GM21786 (cell line): ENCODE measurements at regions not wholly inside any gene's neighbourhood (a gene's known extent, or its start where the extent isn't known, plus 50 kb on each side); places are given as distances from the start of the nearest gene placed in this dataset.
"Not testable (repeated sequence)": the region's sequence is repeated elsewhere in the genome, so short reads cannot be mapped to it uniquely, and the experiment has no call there.

Experiments
- ATAC-seq: cut with Tn5 transposase; IDR thresholded peaks from one replicate; pipeline ENCODE4 v1.9.1; 2021; ENCODE audit not compliant: unreplicated experiment

- no peak for ATAC-seq
These were observed 53.4 kb downstream of the OR2K2 start for GRCh38 chr9:111276431-111277128.

- ATAC-seq = no peak
These were observed 55.3 kb downstream of the OR2K2 start for GRCh38 chr9:111274737-111275136.

GRCh38 chr9:111272581-111272980, 57.4 kb downstream of the OR2K2 start:
- no peak for ATAC-seq

GRCh38 chr9:111271481-111272080, 58.4 kb downstream of the OR2K2 start:
- no peak for ATAC-seq

- no peak for ATAC-seq
These were observed 59.0 kb downstream of the OR2K2 start for GRCh38 chr9:111271047-111271446.

- ATAC-seq = not testable (repeated sequence)
These were observed 64.0 kb downstream of the OR2K2 start for GRCh38 chr9:111266024-111266423.

- no peak for ATAC-seq
These were observed 66.9 kb downstream of the OR2K2 start for GRCh38 chr9:111263116-111263515.

GRCh38 chr9:111258875-111259271, 71.2 kb downstream of the OR2K2 start:
- ATAC-seq = no peak

GRCh38 chr9:111258209-111258874, 71.7 kb downstream of the OR2K2 start:
- ATAC-seq = no peak

- ATAC-seq = no peak
These were observed 76.1 kb downstream of the OR2K2 start for GRCh38 chr9:111253742-111254437.

GRCh38 chr9:111250875-111251842, 78.9 kb downstream of the OR2K2 start:
- no peak for ATAC-seq

- ATAC-seq = no peak
These were observed 92.6 kb downstream of the OR2K2 start for GRCh38 chr9:111237447-111237846.

GRCh38 chr9:111236332-111236731, 93.7 kb downstream of the OR2K2 start:
- ATAC-seq = no peak

GRCh38 chr9:111233963-111234362, 96.1 kb downstream of the OR2K2 start:
- ATAC-seq = no peak

- no peak for ATAC-seq
These were observed 96.8 kb downstream of the OR2K2 start for GRCh38 chr9:111232997-111233790.

- ATAC-seq = no peak
These were observed 98.0 kb downstream of the OR2K2 start for GRCh38 chr9:111231801-111232580.

GRCh38 chr9:111222757-111223156, 107.3 kb downstream of the OR2K2 start:
- ATAC-seq = no peak

- ATAC-seq = no peak
These were observed 117.2 kb downstream of the OR2K2 start for GRCh38 chr9:111212874-111213273.

- ATAC-seq = no peak
These were observed 131.1 kb downstream of the OR2K2 start for GRCh38 chr9:111198936-111199335.
